ENCODE measurements at regions not wholly inside any gene's neighbourhood (a gene's known extent, or its start where the extent isn't known, plus 50 kb on each side); places are given as distances from the start of the nearest gene placed in this dataset.

GRCh38 chr2:225226441-225226840 lies 173.1 kb upstream of the NYAP2 start:
- no peaks in the 10 kb centered on the region for H3K36me3 ChIP-seq (ENCODE audit: insufficient read depth, insufficient read length, low read length)
- H3K4me3 ChIP-seq (ENCODE audit: insufficient read length, low read depth), result no peak overlapping the region

GRCh38 chr2:225223301-225223700 lies 176.2 kb upstream of the NYAP2 start:
- Histone ChIP-seq H3K9ac (ENCODE audit: insufficient read length, low read depth) (no peak overlapping the region), H3K4me1 (ENCODE audit: insufficient read depth, insufficient read length) (no peaks in the 10 kb centered on the region), H3K9me3 (ENCODE audit: insufficient read depth, low read length) (no peaks in the 10 kb centered on the region), H3K27me3 (ENCODE audit: insufficient read depth, insufficient read length) (no peaks in the 10 kb centered on the region), H3K36me3 (ENCODE audit: insufficient read depth, insufficient read length, low read length) (no peaks in the 10 kb centered on the region), H3K4me3 (ENCODE audit: insufficient read length, low read depth) (no peak overlapping the region)
- DNase-seq (ENCODE audit: low read depth, low spot score), result no peak
- no peak for TF ChIP-seq YY1 (IDR thresholded peaks at IDR 0.05; ENCODE audit: insufficient read depth, insufficient read length)
- no peak for TF ChIP-seq ZNF274 (IDR thresholded peaks at IDR 0.05; ENCODE audit: low read depth, low read length)
- no peak for TF ChIP-seq SUZ12 (IDR thresholded peaks at IDR 0.05; ENCODE audit: extremely low read depth, insufficient read depth, insufficient read length)

More at GRCh38 chr2:225226441-225226840, 173.1 kb upstream of the NYAP2 start:
- no peaks in the 10 kb centered on the region for H3K4me1 ChIP-seq (ENCODE audit: insufficient read depth, insufficient read length)
- no peak for DNase-seq (ENCODE audit: low read depth, low spot score)
- no peaks in the 10 kb centered on the region for H3K27me3 ChIP-seq (ENCODE audit: insufficient read depth, insufficient read length)
- H3K9me3 ChIP-seq (ENCODE audit: insufficient read depth, low read length), result no peaks in the 10 kb centered on the region
- no peak overlapping the region for H3K9ac ChIP-seq (ENCODE audit: insufficient read length, low read depth)
- TF ChIP-seq SUZ12 (IDR thresholded peaks at IDR 0.05; ENCODE audit: extremely low read depth, insufficient read depth, insufficient read length) (no peak), YY1 (IDR thresholded peaks at IDR 0.05; ENCODE audit: insufficient read depth, insufficient read length) (no peak), ZNF274 (IDR thresholded peaks at IDR 0.05; ENCODE audit: low read depth, low read length) (no peak)

DNA sequence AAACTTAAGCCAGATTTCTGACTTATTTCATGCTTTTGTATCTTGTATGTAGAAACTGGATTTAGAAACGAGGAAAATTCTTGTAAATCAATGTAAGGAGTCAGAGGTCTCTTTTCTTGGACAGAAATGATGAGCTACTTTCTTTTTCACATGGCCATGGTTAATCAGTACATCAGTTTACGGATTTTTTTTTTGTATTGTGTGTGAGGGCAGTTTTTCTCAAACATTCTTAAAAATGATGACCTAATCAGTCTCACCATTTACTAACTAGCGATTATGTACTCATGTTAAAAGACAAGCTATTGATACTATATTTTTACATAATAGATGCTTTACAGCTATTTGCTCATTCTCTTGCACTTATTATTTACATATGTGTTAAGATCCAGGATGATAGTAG lies 165.2 kb upstream of the DOCK10 start:
- DNase-seq (ENCODE audit: low read depth, low spot score), result no peak
- no peaks in the 10 kb centered on the region for H3K36me3 ChIP-seq (ENCODE audit: insufficient read depth, insufficient read length, low read length)
- no peak overlapping the region for H3K4me3 ChIP-seq (ENCODE audit: insufficient read length, low read depth)
- TF ChIP-seq YY1 (IDR thresholded peaks at IDR 0.05; ENCODE audit: insufficient read depth, insufficient read length) (no peak), SUZ12 (IDR thresholded peaks at IDR 0.05; ENCODE audit: extremely low read depth, insufficient read depth, insufficient read length) (no peak), ZNF274 (IDR thresholded peaks at IDR 0.05; ENCODE audit: low read depth, low read length) (no peak)
- H3K9ac ChIP-seq (ENCODE audit: insufficient read length, low read depth), result no peak overlapping the region
- no peaks in the 10 kb centered on the region for H3K27me3 ChIP-seq (ENCODE audit: insufficient read depth, insufficient read length)
- H3K4me1 ChIP-seq (ENCODE audit: insufficient read depth, insufficient read length), result no peaks in the 10 kb centered on the region
- H3K9me3 ChIP-seq (ENCODE audit: insufficient read depth, low read length), result no peaks in the 10 kb centered on the region

- Histone ChIP-seq H3K27me3 (ENCODE audit: insufficient read depth, insufficient read length) (no peaks in the 10 kb centered on the region), H3K9me3 (ENCODE audit: insufficient read depth, low read length) (no peaks in the 10 kb centered on the region), H3K36me3 (ENCODE audit: insufficient read depth, insufficient read length, low read length) (no peaks in the 10 kb centered on the region), H3K4me3 (ENCODE audit: insufficient read length, low read depth) (no peak overlapping the region), H3K4me1 (ENCODE audit: insufficient read depth, insufficient read length) (no peaks in the 10 kb centered on the region), H3K9ac (ENCODE audit: insufficient read length, low read depth) (no peak overlapping the region)
- no peak for DNase-seq (ENCODE audit: low read depth, low spot score)
- TF ChIP-seq ZNF274 (IDR thresholded peaks at IDR 0.05; ENCODE audit: low read depth, low read length) (no peak), YY1 (IDR thresholded peaks at IDR 0.05; ENCODE audit: insufficient read depth, insufficient read length) (no peak), SUZ12 (IDR thresholded peaks at IDR 0.05; ENCODE audit: extremely low read depth, insufficient read depth, insufficient read length) (no peak)
Measured at GRCh38 chr2:225207043-225207442, 164.8 kb upstream of the DOCK10 start.

DNA sequence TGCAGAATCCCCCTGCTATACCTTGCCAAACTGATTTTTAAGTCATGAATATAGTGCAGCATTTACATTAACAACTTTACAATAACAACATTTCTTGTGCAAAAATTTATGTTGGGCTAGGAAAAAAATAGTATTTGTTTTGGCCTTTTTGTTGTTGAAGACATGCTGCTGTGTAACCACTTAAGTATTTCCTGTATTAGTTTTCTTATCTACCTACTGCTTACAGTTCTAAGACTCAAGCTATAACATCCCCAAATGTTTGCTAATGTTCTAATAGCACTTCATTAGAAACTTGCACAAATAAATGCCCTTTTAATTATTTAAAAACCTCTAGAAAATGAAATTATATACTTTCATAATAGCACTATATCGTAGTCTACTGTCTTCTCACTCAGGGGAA lies 154.3 kb upstream of the DOCK10 start:
- no peaks in the 10 kb centered on the region for H3K9me3 ChIP-seq (ENCODE audit: insufficient read depth, low read length)
- DNase-seq (ENCODE audit: low read depth, low spot score), result no peak
- H3K4me3 ChIP-seq (ENCODE audit: insufficient read length, low read depth), result no peak overlapping the region
- no peaks in the 10 kb centered on the region for H3K27me3 ChIP-seq (ENCODE audit: insufficient read depth, insufficient read length)
- no peak overlapping the region for H3K9ac ChIP-seq (ENCODE audit: insufficient read length, low read depth)
- no peaks in the 10 kb centered on the region for H3K36me3 ChIP-seq (ENCODE audit: insufficient read depth, insufficient read length, low read length)
- TF ChIP-seq SUZ12 (IDR thresholded peaks at IDR 0.05; ENCODE audit: extremely low read depth, insufficient read depth, insufficient read length), result no peak
- no peak for TF ChIP-seq ZNF274 (IDR thresholded peaks at IDR 0.05; ENCODE audit: low read depth, low read length)
- TF ChIP-seq YY1 (IDR thresholded peaks at IDR 0.05; ENCODE audit: insufficient read depth, insufficient read length), result no peak
- H3K4me1 ChIP-seq (ENCODE audit: insufficient read depth, insufficient read length), result no peaks in the 10 kb centered on the region

DNA sequence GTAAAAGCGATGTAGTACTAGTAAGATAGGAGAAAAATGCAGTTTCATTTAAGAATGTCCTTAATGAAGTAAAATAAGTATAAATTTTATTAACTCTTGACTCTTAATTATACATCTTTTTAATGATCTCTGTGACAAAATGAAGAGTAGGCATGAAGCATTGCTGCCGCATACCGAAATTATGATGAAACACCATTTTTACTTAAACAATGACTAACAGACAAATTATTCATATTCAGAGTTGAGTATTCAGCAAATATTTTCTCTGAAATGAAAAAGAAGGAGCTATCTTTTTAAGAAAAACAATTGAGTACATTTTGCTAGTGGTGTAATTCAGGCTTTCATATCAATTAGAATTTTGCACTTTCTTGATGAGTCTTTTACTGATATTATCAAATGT lies 150.6 kb upstream of the DOCK10 start:
- no peak for DNase-seq (ENCODE audit: low read depth, low spot score)
- no peak for TF ChIP-seq YY1 (IDR thresholded peaks at IDR 0.05; ENCODE audit: insufficient read depth, insufficient read length)
- TF ChIP-seq SUZ12 (IDR thresholded peaks at IDR 0.05; ENCODE audit: extremely low read depth, insufficient read depth, insufficient read length), result no peak
- no peak for TF ChIP-seq ZNF274 (IDR thresholded peaks at IDR 0.05; ENCODE audit: low read depth, low read length)
- H3K9me3 ChIP-seq (ENCODE audit: insufficient read depth, low read length), result no peaks in the 10 kb centered on the region
- no peaks in the 10 kb centered on the region for H3K36me3 ChIP-seq (ENCODE audit: insufficient read depth, insufficient read length, low read length)
- H3K4me3 ChIP-seq (ENCODE audit: insufficient read length, low read depth), result no peak overlapping the region
- no peaks in the 10 kb centered on the region for H3K4me1 ChIP-seq (ENCODE audit: insufficient read depth, insufficient read length)
- no peak overlapping the region for H3K9ac ChIP-seq (ENCODE audit: insufficient read length, low read depth)
- H3K27me3 ChIP-seq (ENCODE audit: insufficient read depth, insufficient read length), result no peaks in the 10 kb centered on the region

DNA sequence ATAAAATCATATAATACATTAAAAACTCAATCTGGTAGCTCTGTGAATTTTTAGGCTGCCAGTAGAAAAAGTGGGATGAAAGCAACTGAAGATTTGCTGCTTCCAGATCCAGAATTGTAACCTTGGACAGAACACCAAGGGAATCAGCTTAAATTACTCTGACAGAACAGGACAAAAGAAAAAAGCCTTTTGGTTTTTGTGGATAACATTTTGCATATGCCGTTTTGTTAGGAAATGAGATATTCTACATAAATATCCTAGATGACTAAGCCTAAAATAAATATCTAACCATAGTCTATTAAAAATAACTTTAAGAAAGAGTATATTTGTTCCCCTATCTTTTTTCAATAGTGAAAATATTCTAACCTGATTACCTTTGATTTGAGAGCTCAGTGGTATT lies 148.7 kb upstream of the DOCK10 start:
- H3K36me3 ChIP-seq (ENCODE audit: insufficient read depth, insufficient read length, low read length), result no peaks in the 10 kb centered on the region
- no peak overlapping the region for H3K9ac ChIP-seq (ENCODE audit: insufficient read length, low read depth)
- DNase-seq (ENCODE audit: low read depth, low spot score), result no peak
- H3K4me1 ChIP-seq (ENCODE audit: insufficient read depth, insufficient read length), result no peaks in the 10 kb centered on the region
- no peaks in the 10 kb centered on the region for H3K9me3 ChIP-seq (ENCODE audit: insufficient read depth, low read length)
- no peak overlapping the region for H3K4me3 ChIP-seq (ENCODE audit: insufficient read length, low read depth)
- no peaks in the 10 kb centered on the region for H3K27me3 ChIP-seq (ENCODE audit: insufficient read depth, insufficient read length)
- no peak for TF ChIP-seq SUZ12 (IDR thresholded peaks at IDR 0.05; ENCODE audit: extremely low read depth, insufficient read depth, insufficient read length)

- Histone ChIP-seq H3K27me3 (ENCODE audit: insufficient read depth, insufficient read length) (no peaks in the 10 kb centered on the region), H3K9ac (ENCODE audit: insufficient read length, low read depth) (no peak overlapping the region), H3K9me3 (ENCODE audit: insufficient read depth, low read length) (no peaks in the 10 kb centered on the region), H3K36me3 (ENCODE audit: insufficient read depth, insufficient read length, low read length) (no peaks in the 10 kb centered on the region), H3K4me3 (ENCODE audit: insufficient read length, low read depth) (no peak overlapping the region), H3K4me1 (ENCODE audit: insufficient read depth, insufficient read length) (no peaks in the 10 kb centered on the region)
- TF ChIP-seq YY1 (IDR thresholded peaks at IDR 0.05; ENCODE audit: insufficient read depth, insufficient read length), result no peak
- no peak for TF ChIP-seq ZNF274 (IDR thresholded peaks at IDR 0.05; ENCODE audit: low read depth, low read length)
- TF ChIP-seq SUZ12 (IDR thresholded peaks at IDR 0.05; ENCODE audit: extremely low read depth, insufficient read depth, insufficient read length), result no peak
- no peak for DNase-seq (ENCODE audit: low read depth, low spot score)
Measured at GRCh38 chr2:225184948-225185347, 142.7 kb upstream of the DOCK10 start.
